LHCN-M2 (cell line): ENCODE measurements at regions not wholly inside any gene's neighbourhood (a gene's known extent, or its start where the extent isn't known, plus 50 kb on each side); places are given as distances from the start of the nearest gene placed in this dataset.

Source experiments
- DNase-seq: peaks from one replicate; pipeline ENCODE4 v3.0.0-alpha.2; 2012; ENCODE audit warnings: low read depth

DNA sequence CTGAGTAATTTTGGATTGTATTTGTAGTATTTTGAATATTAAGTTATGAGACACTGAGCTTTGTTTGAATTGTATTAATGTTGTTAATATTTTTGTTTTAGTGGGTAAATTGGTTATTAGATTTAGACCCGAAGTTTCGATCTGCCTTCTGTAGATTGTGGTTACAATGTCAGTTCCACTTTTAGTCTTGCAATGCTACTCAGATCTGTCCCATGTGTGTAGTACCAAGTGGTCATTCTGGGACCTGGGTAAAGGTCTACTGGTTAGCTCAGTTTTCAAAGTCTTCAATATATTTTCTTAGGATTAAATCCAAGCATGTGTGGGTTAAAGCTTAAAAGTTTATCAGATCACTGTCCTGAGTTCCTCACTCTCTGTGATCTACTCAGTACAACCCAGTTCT, 346.5 kb upstream of the PROX1 start:
- no peak for DNase-seq

DNA sequence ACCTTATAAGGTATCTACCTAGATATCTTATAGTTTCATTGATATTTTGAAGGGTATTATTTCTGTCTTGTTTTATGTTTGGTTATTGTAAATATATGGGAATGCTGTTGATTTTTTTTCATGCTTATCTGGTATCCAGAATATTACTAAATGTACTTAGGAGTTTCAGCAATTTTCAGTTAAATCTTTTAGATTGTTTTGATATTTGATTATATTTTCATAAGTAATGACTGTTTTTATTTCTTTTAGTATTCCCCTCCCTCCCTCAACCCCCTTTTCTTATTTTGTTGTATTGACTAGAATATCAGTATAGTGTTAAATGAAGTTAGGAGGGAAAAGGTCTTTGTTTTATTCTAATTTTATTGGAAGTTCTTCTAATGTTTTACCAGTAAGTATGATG, 344.4 kb upstream of the PROX1 start:
- DNase-seq = no peak

DNA sequence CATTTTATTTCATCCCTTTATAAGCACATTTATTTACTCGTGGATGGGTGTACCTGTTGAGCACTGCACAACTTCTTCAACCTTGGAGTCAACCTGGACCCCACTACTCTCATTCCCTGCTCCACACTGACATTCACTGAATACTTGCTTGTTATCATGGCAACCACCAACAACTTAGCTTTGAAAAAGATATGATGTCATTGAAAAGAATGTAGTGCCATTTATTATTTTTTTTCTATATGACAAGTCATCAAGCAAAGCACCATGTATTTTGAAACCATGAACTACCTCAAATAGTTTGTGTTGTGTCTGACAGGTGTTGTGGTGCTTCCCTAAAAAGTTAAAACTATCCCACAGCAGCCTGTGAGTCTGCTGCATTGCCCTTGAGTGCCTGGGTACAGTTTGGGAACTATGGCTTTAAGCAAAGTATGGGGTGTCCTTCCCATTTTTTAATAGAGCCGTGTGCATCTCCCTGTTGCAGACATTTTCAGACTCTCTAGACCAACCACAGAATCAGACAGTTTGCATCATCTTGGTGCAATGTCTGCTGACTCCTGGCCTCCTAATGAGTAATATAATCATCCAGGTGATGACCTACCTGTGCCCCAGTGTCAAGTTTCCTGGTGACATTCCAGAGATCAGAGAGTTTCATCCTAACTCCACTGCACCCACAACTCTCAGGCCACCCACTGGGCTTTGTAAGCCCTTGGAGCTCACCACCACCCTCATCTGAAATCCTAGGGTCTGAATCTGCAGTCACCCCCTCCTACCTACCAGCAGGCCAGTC, 339.7 kb upstream of the PROX1 start:
- DNase-seq = no peak

DNA sequence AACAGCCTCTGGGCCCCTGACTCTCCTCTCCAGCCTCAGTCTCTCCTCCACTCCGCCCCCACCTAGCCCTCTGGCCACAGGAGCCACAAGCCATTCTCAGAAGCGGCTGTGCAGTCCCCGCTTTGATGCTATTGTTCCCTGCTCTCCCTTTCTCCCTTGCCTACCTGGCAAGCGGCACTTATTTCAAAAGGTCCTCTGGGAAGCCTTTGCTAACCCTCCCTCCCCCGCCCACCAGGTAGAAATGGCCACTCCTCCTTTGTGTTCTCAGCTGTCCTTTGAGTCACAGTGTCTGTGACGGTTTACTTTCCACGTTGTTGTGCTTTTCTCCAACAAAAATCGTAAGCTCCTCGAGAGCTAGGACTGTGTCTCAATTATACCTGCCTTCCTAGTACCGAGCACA, 338.4 kb upstream of the PROX1 start:
- DNase-seq = no peak

DNA sequence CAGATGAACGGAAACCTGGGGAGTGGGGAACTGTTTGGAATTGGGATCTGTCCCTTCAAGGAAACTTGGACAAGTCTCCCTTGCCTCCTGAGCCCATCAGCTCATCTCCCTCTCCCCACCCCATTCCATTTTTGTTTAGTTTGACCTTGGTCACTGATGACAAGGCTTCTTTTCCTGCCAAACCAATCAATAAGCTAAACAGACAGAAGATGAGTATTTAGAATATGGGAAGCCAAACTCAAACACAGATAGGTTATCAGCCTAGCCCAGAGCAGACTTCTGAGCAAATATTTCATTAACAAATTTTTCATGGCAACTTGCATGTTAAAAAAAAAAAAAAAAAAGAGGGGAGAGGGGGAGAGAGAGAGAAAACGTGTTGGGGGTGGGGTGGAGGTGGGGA, 337.2 kb upstream of the PROX1 start:
- DNase-seq = no peak

DNA sequence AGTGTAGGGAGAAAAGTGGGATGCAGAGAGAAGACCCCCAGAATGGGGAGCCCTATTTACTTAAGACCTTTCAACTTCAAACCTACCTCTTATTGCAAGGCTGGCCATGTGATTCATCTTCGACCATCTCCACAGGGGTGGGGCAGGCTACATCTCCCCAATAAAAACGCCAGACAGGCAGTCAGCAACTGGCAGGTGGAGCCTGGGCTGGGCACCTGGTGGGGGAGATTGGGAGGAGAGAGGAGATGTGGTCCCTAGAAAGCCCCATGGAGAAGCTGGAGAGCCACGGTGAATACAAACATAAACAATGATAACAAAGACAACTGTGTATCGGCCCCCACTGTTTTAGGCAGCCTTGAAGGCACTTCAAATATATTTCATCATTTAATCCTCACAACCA, 336.7 kb upstream of the PROX1 start:
- DNase-seq = no peak

DNA sequence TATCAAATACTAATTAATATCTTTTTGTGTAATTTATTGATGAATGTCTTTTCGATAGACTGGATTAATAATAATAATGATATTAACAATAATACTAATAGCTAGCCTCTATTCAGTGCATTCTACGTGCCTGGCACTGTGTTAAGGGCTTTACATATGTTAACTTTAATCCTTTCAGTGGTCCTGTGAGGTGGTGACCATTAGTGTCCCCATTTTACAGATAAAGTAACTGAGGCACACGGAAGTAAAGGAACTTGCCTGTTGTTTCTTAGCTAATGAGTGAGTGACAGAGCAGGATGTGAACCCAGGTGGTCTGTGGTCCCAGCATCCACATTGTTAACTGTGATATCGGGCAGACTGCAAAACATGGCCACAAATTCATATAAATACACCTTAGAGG, 335.7 kb upstream of the PROX1 start:
- no peak for DNase-seq

DNA sequence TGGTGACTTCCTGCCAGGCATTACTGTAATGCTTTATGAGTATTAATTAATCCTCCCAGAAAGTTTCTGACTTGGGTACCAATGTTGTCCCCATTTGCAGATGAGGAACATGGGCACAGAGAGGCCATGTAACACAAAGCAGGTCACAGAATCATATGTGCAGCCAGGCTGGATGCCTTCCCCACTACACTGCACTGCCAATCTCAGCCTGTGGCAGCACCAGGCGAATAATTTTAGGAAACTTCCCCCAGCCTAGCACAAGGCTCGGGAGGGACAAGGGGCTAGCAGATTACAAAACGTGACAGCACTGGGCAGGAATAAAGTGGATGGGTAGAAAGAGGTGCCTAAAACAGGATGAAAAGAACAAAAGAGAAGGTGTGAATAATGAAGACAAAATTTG, 331.7 kb upstream of the PROX1 start:
- DNase-seq = no peak

DNA sequence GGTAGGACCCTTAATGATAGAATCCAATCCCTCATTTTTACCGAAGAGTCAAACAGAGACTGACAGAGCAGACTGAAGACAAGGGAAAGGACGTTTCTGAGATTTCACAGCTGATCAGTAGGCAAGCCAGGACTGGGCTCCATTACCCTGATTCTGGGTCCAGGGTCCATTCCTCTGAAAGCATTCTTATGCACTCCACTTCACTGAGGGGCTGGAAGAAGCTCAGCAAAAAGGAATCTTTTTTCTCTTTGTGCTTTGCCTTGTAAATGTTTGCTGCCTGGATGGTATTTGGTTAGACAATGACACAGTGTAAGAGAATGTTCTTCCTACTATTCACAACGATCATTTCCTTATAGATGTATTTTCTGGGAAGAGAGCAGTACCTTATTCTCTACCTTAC, 331.3 kb upstream of the PROX1 start:
- no peak for DNase-seq

DNA sequence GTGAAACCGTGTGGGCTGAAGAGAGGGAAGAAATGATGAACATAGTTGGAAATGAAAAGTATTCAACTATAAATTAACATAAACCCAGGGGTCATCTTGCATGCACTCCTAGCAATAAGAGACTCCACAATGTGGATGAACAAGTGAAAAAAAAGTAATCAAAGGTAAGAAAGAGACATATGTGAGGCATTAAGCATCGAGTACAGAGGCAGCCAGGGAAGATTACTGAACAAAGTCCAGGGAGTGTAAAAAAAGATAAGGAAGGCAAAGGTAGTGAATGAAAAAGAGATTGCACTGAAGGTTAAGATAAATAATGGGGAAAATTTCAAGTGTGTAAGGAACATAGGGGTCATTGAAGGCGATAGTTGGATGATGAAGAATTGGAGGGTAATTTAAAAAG, 330.8 kb upstream of the PROX1 start:
- DNase-seq = no peak

DNA sequence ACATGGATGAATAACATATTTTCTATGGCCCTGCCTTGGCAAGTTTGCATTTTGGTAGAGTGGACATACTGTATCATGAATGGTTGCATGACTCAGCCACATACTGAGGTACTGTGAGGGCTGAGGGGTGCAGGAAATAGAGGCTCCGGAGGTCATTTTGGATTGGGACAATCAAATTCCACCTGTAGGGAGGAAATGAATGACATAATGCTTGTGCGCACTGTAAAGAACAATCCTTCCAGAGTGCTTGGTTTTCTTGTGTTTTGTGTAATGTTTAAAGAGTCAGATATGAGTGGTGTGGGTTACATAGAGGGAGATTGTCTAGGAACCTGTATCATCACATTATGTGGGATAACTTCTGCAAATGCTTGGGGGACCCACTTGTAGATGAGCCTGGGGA, 329.9 kb upstream of the PROX1 start:
- no peak for DNase-seq

DNA sequence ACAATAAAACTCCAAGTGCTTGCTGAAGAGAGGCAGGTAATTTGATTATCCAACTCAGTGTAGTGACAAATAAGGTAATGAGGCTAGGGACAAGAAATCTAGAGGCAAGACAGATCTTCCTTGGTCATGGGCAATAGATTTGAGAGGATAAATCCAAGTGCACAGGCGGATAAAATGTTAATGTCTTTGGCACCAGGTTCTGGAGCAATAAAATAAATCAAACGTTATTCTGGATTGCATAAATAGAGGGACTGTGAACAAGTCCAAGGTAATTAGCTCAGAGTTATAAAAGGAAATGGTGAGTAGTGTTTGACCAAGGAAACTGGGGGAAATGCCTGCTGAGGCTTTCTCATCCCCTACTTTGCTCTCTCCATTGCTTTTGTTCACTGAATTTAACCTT, 329.3 kb upstream of the PROX1 start:
- DNase-seq = no peak

DNA sequence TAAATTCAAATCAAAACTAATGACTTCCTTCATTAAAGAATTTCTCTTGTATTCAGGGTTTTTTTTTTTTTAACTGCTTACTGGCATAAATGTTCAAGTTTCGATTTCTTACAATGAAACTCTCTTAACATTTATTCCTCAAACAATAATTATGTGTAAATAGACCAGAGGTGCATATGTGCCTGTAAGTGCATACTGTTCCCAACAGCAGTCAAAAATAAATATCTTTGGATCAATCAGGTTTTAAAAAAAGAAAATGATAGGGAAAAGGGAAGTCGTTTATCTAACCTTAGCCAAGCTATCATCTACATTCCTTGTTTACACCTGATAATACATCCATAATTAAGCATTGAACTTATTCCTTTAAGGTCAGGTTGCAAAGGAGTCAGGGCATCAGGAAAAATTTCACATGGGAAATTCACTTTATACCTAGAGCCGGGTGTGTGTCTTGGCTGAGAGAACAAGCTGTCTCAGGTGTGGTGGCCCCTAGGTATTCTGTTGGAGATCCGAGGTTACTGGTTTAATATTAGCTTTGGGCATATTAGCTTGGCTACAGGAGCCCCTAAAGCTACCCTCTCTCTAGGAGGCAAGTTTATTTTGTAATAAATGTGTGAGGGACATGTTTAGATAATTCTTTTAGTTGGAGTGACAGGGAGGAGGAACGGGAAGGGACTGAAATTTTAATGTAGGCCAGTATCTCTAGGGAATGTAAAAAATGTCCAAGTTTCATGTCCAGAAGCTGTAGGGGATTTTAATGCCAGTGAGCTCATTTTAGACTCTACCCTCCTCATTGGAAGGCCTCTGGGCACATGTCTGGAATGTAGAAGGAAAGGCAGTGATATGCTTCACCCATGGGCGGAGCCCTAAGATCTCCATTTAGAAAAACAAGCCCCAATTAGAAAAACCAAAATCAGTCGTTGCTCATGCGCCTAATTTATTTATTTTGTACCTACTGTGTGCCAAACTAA, 327.9 kb upstream of the PROX1 start:
- no peak for DNase-seq

DNA sequence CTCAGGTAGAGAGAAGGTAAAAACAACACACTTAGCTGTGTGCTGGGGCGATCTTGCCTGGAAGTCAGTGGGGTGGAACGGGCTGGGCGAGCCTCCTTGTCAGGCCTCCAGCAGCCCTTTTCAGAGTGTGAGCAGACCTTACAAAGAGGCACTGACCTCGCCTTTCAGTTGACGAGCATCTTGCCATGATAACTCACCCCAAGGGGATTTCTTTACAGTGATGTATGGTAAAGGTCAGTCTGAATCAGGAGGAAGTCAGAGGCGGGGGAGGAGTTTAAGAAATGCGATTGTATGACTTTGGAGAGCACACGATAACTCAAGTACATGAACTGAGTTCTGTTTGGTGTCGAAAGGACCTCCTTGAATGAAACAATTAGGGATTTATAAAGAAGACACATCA, 326.5 kb upstream of the PROX1 start:
- no peak for DNase-seq

DNA sequence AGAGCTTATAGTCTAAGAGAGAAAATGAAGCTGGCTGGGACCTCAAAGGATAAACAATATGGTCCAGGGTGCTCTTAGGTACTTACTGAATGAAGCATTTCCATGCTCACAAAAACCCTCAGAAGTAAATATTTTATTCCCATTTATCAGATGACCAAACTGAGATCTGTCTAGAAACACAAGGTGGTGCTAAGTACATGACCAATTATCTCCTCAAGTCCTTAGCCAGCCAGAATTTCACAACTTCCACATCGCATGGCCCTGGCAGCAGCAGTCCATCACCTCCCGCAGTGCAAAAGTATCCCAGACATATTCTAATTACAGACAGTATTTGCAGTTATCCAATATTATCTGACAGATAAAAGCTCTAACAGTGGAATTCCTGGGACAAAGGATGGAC, 321.7 kb upstream of the PROX1 start:
- DNase-seq = no peak

DNA sequence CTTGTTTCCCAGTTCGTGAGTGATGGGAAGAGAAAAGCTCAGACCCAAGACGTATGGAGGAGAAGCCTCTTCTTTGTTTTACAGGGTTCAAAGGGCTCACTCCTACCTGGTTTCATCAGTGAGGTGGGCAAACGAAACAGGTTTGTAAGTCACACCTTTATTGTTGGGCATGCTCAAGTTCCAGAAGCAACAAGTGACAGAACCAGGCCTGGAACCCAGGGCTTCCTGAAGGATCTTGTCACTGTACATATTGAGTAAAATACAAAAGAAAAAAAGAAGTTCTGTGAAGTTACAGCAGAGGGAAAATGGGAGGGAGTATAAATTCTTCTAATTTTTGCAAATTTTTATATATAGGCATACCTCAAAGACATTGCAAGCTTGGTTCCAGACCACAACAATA, 320.9 kb upstream of the PROX1 start:
- no peak for DNase-seq

DNA sequence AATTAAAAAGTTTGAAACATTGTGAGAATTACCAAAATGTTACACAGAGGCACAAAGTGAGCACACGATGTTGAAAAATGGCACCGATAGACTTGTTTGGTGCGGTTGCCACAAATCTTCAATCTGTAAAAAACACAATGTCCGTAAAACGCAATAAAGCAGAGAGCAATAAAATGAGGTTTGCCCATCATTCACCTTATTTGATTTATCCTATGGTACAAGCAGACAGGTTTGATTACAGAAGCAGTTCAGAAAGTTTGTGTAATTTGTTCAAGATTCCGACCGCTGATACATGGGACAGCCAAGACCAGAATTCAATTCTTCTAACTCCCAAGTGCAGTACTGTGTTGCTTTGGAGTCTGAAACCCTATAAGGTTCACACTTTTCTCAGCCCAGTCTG, 318.3 kb upstream of the PROX1 start:
- no peak for DNase-seq

DNA sequence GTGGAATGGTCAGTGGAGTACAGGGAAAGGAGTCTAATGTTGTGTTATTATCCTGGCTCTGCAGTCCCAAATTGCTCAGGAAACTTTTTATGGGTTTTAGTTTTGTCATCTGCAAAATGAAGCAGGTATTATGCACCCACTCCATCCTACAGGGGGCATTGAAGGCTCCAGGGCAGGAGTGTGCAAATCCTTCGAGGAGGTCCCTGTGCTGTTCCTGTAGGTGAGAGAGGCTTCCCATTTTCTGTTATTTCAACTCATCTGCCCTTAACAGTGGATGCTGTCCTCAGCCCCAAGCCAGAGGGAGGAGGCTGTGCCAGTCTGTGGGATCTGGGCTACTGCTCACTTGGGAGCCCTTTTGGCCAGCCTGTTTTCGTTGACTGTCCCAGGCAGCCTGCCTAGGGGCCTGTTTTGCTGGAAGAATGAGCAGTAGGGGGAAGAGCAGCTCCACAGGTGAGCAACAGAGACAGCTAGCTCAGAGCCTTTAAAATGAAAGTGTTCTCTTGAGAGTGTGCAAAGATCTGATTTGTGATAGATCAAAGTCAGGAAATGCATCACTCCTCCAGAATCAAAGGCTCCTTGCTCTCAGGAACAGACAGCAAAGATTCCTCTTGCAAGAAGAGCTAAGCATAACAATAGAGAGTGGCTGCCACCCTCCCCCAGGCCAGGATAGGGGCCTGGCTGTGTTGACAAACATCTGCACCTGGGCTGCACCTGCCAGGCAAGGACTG, 317.6 kb upstream of the PROX1 start:
- no peak for DNase-seq

DNA sequence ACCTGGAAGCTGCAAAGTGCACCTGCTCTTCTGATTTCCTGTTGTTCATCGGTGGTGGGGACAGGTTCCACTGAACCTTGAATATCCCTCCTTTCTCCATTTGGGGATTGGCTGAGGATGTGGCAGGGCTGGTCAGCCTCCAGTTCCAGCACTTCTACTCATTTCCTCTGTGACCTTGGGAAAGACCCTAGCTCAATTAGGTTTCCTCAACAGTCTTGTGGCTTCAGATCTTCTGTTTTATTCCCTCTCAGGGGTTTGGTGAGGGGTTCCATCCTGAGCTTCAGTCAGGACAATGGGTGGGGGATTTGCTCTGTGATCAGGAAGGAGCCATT, 317.1 kb upstream of the PROX1 start:
- DNase-seq = no peak

DNA sequence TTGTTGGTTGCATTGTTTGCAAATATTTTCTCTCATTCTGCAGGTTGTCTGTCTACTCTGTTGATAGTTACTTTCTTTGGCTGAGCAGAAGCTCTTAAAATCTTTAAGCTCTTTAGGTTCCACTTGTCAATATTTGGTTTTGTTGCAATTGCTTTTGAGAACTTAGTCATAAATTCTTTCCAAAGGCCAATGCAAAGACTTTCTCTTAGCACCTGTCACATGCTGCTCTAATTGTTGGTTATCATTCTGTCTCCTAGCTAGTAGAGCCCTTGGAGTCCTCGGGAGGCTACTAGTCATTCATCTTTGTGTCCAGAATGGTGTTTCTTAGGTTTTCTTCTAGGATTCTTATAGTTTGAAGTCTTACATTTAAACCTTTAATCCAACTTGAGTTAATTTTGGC, 312.7 kb upstream of the PROX1 start:
- DNase-seq = no peak

DNA sequence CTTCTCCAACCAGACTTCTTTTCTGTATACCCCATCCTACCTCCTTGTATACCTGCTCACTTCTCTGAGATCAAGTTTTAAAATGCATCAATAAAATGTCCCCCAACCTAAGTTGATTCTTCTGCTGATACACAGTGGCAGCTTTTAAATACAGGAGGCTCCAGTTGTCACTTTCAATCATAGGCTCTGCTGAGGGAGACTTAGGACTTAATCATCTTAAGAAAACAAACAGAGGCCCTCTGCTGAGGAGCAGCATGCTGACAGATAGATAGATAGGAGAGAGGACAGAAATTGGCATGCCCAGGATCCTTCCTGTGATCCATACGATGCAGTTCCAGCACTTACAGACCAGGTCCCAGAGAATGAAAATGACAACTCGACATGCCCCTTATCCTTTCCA, 311.0 kb upstream of the PROX1 start:
- DNase-seq = peak; percentile 21

DNA sequence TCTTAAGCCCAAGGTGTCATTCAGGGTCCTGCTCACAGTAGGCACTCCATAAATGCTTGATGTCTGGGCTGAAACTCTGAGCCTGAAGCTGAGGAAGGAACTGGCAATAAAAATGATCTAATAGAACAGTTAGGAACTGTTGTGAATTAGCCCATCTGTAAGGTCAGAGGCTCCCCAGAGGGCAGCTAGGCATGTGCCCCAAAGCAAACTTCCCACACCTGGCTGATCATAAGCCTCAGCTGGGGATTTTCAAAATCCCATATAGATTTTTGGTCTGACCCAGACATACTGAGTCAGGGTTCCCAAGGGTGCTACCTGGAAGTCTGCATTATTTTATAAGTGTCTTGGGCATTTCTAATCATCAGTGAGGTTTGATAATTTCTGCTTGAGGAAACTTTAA, 309.4 kb upstream of the PROX1 start:
- no peak for DNase-seq

DNA sequence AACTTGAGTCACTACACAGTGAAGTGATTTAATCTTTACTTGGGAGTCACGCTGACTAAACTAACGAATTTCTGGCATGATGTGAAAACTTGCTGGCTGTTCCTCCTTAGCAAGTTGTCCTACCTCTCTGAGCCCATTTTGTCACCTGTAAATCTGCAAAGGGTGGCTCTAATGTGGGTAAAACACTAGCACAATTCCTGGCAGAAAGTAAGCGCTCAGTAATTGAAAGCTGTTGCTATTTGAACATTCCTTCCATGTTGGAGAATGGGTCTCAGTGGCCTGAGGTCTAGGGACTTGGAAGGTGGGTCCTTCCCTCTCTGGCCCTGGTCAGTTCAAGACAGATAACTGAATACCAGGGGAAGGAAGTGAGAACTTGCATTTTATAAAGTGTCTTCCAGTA, 309.0 kb upstream of the PROX1 start:
- no peak for DNase-seq
